DOHH2 (cell line): ENCODE measurements at regions not wholly inside any gene's neighbourhood (a gene's known extent, or its start where the extent isn't known, plus 50 kb on each side); places are given as distances from the start of the nearest gene placed in this dataset.

Experiments used
- H3F3A ChIP-seq: fragments of 200-600 bp; sonication (generic), shearing (Covaris generic); 2 replicates; pipeline ENCODE4 v1.6.0; 2016; ENCODE audit warnings: antibody characterized with exemption, mild to moderate bottlenecking; ENCODE audit not compliant: control insufficient read depth, insufficient read depth
- H3K27ac ChIP-seq: fragments of 200-600 bp; sonication (generic); 2 replicates; pipeline ENCODE4 v1.5.1; 2014; ENCODE audit warnings: low read depth, mild to moderate bottlenecking, low read length, moderate library complexity
- H3K27me3 ChIP-seq: fragments of 200-600 bp; sonication (generic); 2 replicates; pipeline ENCODE4 v1.6.1; 2014; ENCODE audit warnings: mild to moderate bottlenecking, low read length, mixed read lengths; ENCODE audit not compliant: control insufficient read depth
- H3K36me3 ChIP-seq: fragments of 200-600 bp; sonication (generic); 2 replicates; pipeline ENCODE4 v1.6.1; 2014; ENCODE audit warnings: mild to moderate bottlenecking, low read length, moderate library complexity, mixed read lengths; ENCODE audit not compliant: control insufficient read depth
- H3K4me1 ChIP-seq: fragments of 200-600 bp; sonication (generic); 2 replicates; pipeline ENCODE4 v1.6.1; 2014; ENCODE audit warnings: mild to moderate bottlenecking, low read length, mixed read lengths; ENCODE audit not compliant: control insufficient read depth
- H3K4me2 ChIP-seq: fragments of 200-600 bp; sonication (generic); 2 replicates; pipeline ENCODE4 v1.6.0; 2014; ENCODE audit warnings: mild to moderate bottlenecking, low read length, moderate library complexity
- H3K4me3 ChIP-seq: fragments of 200-600 bp; sonication (generic); 2 replicates; pipeline ENCODE4 v1.5.1; 2014; ENCODE audit warnings: mild to moderate bottlenecking, low read length, mixed read lengths
- H3K79me2 ChIP-seq: fragments of 200-600 bp; sonication (generic); 2 replicates; pipeline ENCODE4 v1.6.1; 2014; ENCODE audit warnings: mild to moderate bottlenecking, low read length, mixed read lengths; ENCODE audit not compliant: control insufficient read depth
- H3K9me2 ChIP-seq: fragments of 200-600 bp; sonication (generic); replicated peaks from 2 replicates; pipeline ENCODE4 v1.6.1; 2014; ENCODE audit warnings: mild to moderate bottlenecking, low read length, mixed read lengths; ENCODE audit not compliant: control insufficient read depth
- H3K9me3 ChIP-seq: fragments of 200-600 bp; sonication (generic); 2 replicates; pipeline ENCODE4 v1.6.1; 2014; ENCODE audit warnings: antibody characterized with exemption, low read length, mixed read lengths; ENCODE audit not compliant: control insufficient read depth, insufficient read depth
- H4K20me1 ChIP-seq: fragments of 200-600 bp; sonication (generic); 2 replicates; pipeline ENCODE4 v1.6.0; 2014; ENCODE audit warnings: low read depth, mild to moderate bottlenecking, antibody characterized with exemption, low read length, moderate library complexity; ENCODE audit not compliant: control insufficient read depth, insufficient read depth
- EZH2phosphoT487 ChIP-seq: fragments of 200-600 bp; sonication (generic); IDR thresholded peaks from 2 replicates; pipeline ENCODE4 v1.6.1; 2017; ENCODE audit warnings: borderline replicate concordance, mild to moderate bottlenecking, antibody characterized with exemption, low read length, moderate library complexity, mixed read lengths
- TF ChIP-seq, protein P1 (sequence below): fragments of 200-600 bp; sonication (generic); IDR thresholded peaks from one replicate; pipeline ENCODE4 v1.5.1; 2014; ENCODE audit warnings: antibody characterized with exemption, mild to moderate bottlenecking, low read depth, low read length; ENCODE audit not compliant: poor library complexity, severe bottlenecking

DNA sequence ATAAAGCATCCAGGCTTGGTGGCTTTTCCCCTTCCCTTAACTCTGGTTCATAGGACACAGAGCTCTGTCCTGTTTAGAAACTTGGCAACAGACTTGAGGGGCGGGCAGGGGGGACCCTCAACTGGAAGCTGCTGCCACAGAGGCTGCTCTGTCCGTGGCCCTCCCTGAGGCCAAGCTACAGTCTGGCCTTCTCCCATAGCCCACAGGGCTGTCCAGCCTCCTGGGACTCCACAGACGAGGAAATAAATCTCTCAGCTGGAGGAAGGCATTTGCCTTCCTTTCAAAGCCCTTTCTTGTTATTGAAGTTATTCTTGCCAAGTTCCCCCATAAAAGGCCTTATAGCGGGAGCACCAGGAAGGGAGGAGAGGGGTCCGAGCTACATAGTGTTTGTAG lies 248.8 kb upstream of the TPM1 start:
- Histone ChIP-seq H3K27ac (no peak overlapping the region), H3K9me3 (no peaks in the 10 kb centered on the region), H3K9me2 (no peaks in the 10 kb centered on the region), H3K4me3 (no peak overlapping the region), H4K20me1 (no peaks in the 10 kb centered on the region), H3K4me1 (no peaks in the 10 kb centered on the region), H3K79me2 (no peaks in the 10 kb centered on the region), H3K4me2 (no peak overlapping the region), H3K36me3 (no peaks in the 10 kb centered on the region), H3F3A (no peaks in the 10 kb centered on the region), H3K27me3 (peaks cover 6% of the 10 kb centered on the region)
- TF ChIP-seq EZH2phosphoT487, result no peak
- TF ChIP-seq, protein P1, sequence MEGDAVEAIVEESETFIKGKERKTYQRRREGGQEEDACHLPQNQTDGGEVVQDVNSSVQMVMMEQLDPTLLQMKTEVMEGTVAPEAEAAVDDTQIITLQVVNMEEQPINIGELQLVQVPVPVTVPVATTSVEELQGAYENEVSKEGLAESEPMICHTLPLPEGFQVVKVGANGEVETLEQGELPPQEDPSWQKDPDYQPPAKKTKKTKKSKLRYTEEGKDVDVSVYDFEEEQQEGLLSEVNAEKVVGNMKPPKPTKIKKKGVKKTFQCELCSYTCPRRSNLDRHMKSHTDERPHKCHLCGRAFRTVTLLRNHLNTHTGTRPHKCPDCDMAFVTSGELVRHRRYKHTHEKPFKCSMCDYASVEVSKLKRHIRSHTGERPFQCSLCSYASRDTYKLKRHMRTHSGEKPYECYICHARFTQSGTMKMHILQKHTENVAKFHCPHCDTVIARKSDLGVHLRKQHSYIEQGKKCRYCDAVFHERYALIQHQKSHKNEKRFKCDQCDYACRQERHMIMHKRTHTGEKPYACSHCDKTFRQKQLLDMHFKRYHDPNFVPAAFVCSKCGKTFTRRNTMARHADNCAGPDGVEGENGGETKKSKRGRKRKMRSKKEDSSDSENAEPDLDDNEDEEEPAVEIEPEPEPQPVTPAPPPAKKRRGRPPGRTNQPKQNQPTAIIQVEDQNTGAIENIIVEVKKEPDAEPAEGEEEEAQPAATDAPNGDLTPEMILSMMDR, result no peak

DNA sequence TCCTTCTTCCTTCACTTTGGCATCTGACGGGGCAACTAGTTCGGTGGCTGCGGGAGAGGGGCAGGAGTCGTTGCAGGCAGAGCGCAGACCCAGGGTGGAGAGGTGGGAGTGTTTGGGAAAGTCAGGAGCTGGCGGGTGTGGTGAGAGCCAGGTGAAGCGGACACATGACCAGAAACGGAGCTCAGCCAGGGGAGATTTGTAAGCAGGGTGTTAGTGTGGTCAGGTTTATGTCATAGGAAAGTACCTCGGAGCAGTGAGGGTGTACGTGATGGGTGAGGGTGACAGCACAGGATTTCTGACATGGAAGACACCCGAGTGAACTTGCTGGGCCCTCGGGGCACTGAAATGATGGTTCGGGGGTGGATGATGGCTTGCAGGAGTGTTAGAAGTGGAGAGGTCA lies 247.4 kb upstream of the TPM1 start:
- Histone ChIP-seq H3K9me2 (no peaks in the 10 kb centered on the region), H3K27me3 (peaks cover 6% of the 10 kb centered on the region), H3K36me3 (no peaks in the 10 kb centered on the region), H3K4me1 (no peaks in the 10 kb centered on the region), H4K20me1 (no peaks in the 10 kb centered on the region), H3K4me3 (no peak overlapping the region), H3K9me3 (no peaks in the 10 kb centered on the region), H3K4me2 (no peak overlapping the region), H3F3A (no peaks in the 10 kb centered on the region), H3K27ac (no peak overlapping the region), H3K79me2 (no peaks in the 10 kb centered on the region)
- TF ChIP-seq, protein P1, result no peak
- no peak for TF ChIP-seq EZH2phosphoT487

DNA sequence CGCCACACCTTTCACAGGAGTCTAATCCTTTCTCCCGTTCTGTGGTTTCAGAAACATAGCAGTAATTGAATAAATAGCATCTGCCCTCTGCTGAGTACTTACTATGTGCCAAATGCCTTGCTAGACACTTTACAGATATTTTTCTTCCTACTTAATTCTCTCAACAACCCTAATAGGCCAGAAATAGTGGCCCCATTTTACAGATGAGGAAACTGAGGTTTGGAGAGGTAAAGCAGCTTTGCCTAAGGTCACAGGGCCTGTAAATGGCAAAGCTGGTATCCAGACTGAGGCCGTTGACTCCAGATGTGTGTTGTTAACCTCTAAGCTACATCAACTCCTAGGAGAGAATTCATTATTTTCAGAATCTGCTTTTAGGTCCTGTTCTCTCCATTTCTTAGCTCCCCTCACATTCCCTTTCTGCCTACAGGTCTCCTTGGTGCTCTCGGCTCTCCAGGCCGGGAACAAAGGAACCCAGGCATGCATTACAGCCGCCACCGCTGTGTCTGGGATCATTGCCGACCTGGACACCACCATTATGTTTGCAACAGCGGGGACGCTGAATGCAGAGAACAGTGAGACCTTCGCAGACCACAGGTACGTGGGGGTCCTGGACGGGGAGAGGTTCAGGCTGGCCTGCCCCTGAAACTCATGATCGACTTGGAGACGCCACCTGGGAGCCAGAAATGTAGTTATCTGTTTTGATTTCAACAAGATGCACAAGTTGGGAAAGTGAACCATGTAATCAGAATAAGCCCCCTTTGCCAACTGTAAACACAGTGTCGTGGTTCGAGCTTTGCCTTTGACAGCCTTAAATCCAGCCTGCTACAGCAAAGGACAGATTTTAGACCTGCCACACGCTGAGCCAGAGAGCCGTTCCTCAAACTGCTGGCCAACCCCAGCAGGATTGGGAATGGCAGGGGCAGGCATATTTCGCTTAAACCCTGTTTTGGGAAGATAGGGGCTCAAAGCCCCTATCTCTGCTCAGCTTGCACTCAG lies 246.5 kb upstream of the TPM1 start:
- Histone ChIP-seq H3K4me2 (no peak overlapping the region), H3K27ac (no peak overlapping the region), H3K4me3 (no peak overlapping the region), H3K4me1 (no peaks in the 10 kb centered on the region), H3K9me3 (no peaks in the 10 kb centered on the region), H3K9me2 (no peaks in the 10 kb centered on the region), H3F3A (no peaks in the 10 kb centered on the region), H4K20me1 (no peaks in the 10 kb centered on the region), H3K27me3 (peaks cover 3% of the 10 kb centered on the region; the same call in 1 of the 2 replicates), H3K36me3 (no peaks in the 10 kb centered on the region), H3K79me2 (no peaks in the 10 kb centered on the region)
- TF ChIP-seq EZH2phosphoT487, result no peak
- TF ChIP-seq, protein P1, result no peak
